GM19043 (cell line): ENCODE measurements at regions not wholly inside any gene's neighbourhood (a gene's known extent, or its start where the extent isn't known, plus 50 kb on each side); places are given as distances from the start of the nearest gene placed in this dataset.

Experiments
- ATAC-seq: cut with Tn5 transposase; IDR thresholded peaks from one replicate; pipeline ENCODE4 v1.9.1; 2021; ENCODE audit warnings: low read depth; ENCODE audit not compliant: unreplicated experiment

- ATAC-seq: no peak
Observed at GRCh38 chr18:40926679-40927078, 1028.4 kb upstream of the PIK3C3 start.

GRCh38 chr18:40925071-40925541 lies 1029.9 kb upstream of the PIK3C3 start:
- ATAC-seq: no peak

GRCh38 chr18:40921845-40922629 lies 1033.0 kb upstream of the PIK3C3 start:
- ATAC-seq: no peak

- ATAC-seq: no peak
Observed at GRCh38 chr18:40917056-40917455, 1038.0 kb upstream of the PIK3C3 start.

GRCh38 chr18:40915724-40916123 lies 1039.3 kb upstream of the PIK3C3 start:
- ATAC-seq: no peak

- ATAC-seq: no peak
Observed at GRCh38 chr18:40911582-40912254, 1043.3 kb upstream of the PIK3C3 start.

GRCh38 chr18:40911041-40911440 lies 1044.0 kb upstream of the PIK3C3 start:
- no peak for ATAC-seq

- ATAC-seq: no peak
Observed at GRCh38 chr18:40907842-40908241, 1047.2 kb upstream of the PIK3C3 start.

- ATAC-seq: no peak
Observed at GRCh38 chr18:40904295-40904694, 1050.7 kb upstream of the PIK3C3 start.

- ATAC-seq: no peak
Observed at GRCh38 chr18:40902436-40902835, 1052.6 kb upstream of the PIK3C3 start.

GRCh38 chr18:40897884-40898283 lies 1057.2 kb upstream of the PIK3C3 start:
- ATAC-seq: no peak

- ATAC-seq: no peak
Observed at GRCh38 chr18:40883271-40883670, 1071.8 kb upstream of the PIK3C3 start.

- ATAC-seq: no peak
Observed at GRCh38 chr18:40882468-40882867, 1072.6 kb upstream of the PIK3C3 start.

GRCh38 chr18:40878371-40878770 lies 1076.7 kb upstream of the PIK3C3 start:
- no peak for ATAC-seq

- ATAC-seq: no peak
Observed at GRCh38 chr18:40877096-40877495, 1077.9 kb upstream of the PIK3C3 start.

- ATAC-seq: no peak
Observed at GRCh38 chr18:40875101-40875615, 1079.9 kb upstream of the PIK3C3 start.

GRCh38 chr18:40874233-40874632 lies 1080.8 kb upstream of the PIK3C3 start:
- no peak for ATAC-seq

- ATAC-seq: no peak
Observed at GRCh38 chr18:40868110-40868858, 1086.8 kb upstream of the PIK3C3 start.

GRCh38 chr18:40867459-40867858 lies 1087.6 kb upstream of the PIK3C3 start:
- ATAC-seq: no peak

GRCh38 chr18:40866968-40867367 lies 1088.1 kb upstream of the PIK3C3 start:
- ATAC-seq: no peak

- no peak for ATAC-seq
Observed at GRCh38 chr18:40866013-40866645, 1088.9 kb upstream of the PIK3C3 start.
